ENCODE measurements at regions not wholly inside any gene's neighbourhood (a gene's known extent, or its start where the extent isn't known, plus 50 kb on each side); places are given as distances from the start of the nearest gene placed in this dataset.

GRCh38 chr13:85533911-85534310 is 265.3 kb downstream of the SLITRK6 start:
- no peak for TF ChIP-seq ETV6 (CRISPR knock-in tag; IDR thresholded peaks at IDR 0.05)
- TF ChIP-seq NFYB (CRISPR knock-in tag; conservative IDR thresholded peaks at IDR 0.05; ENCODE audit: low read depth): no peak
- no peak for TF ChIP-seq CTCF (IDR thresholded peaks at IDR 0.05)
- TF ChIP-seq, protein P1, sequence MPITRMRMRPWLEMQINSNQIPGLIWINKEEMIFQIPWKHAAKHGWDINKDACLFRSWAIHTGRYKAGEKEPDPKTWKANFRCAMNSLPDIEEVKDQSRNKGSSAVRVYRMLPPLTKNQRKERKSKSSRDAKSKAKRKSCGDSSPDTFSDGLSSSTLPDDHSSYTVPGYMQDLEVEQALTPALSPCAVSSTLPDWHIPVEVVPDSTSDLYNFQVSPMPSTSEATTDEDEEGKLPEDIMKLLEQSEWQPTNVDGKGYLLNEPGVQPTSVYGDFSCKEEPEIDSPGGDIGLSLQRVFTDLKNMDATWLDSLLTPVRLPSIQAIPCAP (CRISPR knock-in tag; IDR thresholded peaks at IDR 0.05): no peak
